MM.1S (cell line): ENCODE measurements at regions not wholly inside any gene's neighbourhood (a gene's known extent, or its start where the extent isn't known, plus 50 kb on each side); places are given as distances from the start of the nearest gene placed in this dataset.

Experiments used
- CTCF ChIP-seq: fragments of 300-600 bp; sonication (generic); IDR thresholded peaks from 2 replicates; pipeline ENCODE4 v1.5.1; 2016; ENCODE audit warnings: antibody characterized with exemption, low read length, mixed read lengths
- EZH2 ChIP-seq: fragments of 300-600 bp; sonication (generic); optimal IDR thresholded peaks from 2 replicates; pipeline ENCODE3; 2017; ENCODE audit warnings: low read depth, mild to moderate bottlenecking, antibody characterized with exemption, low read length, mixed read lengths
- EZH2phosphoT487 ChIP-seq: fragments of 300-600 bp; sonication (generic); IDR thresholded peaks from 2 replicates; pipeline ENCODE4 v1.6.1; 2018; ENCODE audit warnings: antibody characterized with exemption, low read length

- TF ChIP-seq CTCF (no peak), EZH2 (no peak), EZH2phosphoT487 (no peak)
Measured at GRCh38 chr2:16207611-16208010, 267.3 kb downstream of the MYCN start.
